ENCODE measurements at regions not wholly inside any gene's neighbourhood (a gene's known extent, or its start where the extent isn't known, plus 50 kb on each side); places are given as distances from the start of the nearest gene placed in this dataset.
A peak's percentile ranks its signal among the peaks of the same experiment; 100 is the strongest.

DNA sequence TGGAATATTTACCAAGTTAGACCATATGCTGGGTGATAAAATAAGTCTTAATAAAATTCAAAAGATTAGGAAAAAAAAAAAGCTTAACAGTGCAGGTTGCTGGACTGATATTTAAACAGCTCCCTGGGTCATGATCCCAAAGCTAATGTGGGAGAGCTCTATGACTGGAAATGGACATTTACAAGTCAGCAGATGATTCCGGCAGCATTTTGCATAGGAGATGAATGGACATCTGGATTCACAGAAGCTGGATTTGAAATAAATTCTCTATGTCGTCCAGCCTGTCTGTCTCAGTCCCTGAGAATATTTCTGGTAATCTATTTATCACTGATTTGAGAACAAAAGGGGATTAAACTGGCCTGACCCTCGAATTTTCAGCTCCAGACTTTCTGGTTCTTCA, 52.3 kb upstream of the KLHL25 start:
- no peak overlapping the region for H3K27ac Mint-ChIP-seq
- no peak for DNase-seq
- ChIA-PET CTCF (interaction anchor here (1.6 kb wide), 1 partner anchor 12 kb away, joined by 5 read pairs; no protein-coding TSS in a partner anchor), POLR2A (interaction anchor here (0.6 kb wide), 2 partner anchors 871 to 1076 kb away, joined by 3 read pairs; no protein-coding TSS in a partner anchor)
- ATAC-seq (ENCODE audit: low read depth): no peak
- peaks cover 20% of the 10 kb centered on the region for H3K27me3 Mint-ChIP-seq
- H3K9me3 Mint-ChIP-seq: peaks cover 4% of the 10 kb centered on the region
- intact Hi-C loops (cut with micrococcal nuclease): no loop called here
- no peaks in the 10 kb centered on the region for H3K4me1 Mint-ChIP-seq
- H3K36me3 Mint-ChIP-seq (ENCODE audit: low read depth): no peaks in the 10 kb centered on the region
- TF ChIP-seq, protein P1, sequence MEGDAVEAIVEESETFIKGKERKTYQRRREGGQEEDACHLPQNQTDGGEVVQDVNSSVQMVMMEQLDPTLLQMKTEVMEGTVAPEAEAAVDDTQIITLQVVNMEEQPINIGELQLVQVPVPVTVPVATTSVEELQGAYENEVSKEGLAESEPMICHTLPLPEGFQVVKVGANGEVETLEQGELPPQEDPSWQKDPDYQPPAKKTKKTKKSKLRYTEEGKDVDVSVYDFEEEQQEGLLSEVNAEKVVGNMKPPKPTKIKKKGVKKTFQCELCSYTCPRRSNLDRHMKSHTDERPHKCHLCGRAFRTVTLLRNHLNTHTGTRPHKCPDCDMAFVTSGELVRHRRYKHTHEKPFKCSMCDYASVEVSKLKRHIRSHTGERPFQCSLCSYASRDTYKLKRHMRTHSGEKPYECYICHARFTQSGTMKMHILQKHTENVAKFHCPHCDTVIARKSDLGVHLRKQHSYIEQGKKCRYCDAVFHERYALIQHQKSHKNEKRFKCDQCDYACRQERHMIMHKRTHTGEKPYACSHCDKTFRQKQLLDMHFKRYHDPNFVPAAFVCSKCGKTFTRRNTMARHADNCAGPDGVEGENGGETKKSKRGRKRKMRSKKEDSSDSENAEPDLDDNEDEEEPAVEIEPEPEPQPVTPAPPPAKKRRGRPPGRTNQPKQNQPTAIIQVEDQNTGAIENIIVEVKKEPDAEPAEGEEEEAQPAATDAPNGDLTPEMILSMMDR (IDR thresholded peaks at IDR 0.05): no peak
- H3K4me3 Mint-ChIP-seq: no peak overlapping the region

DNA sequence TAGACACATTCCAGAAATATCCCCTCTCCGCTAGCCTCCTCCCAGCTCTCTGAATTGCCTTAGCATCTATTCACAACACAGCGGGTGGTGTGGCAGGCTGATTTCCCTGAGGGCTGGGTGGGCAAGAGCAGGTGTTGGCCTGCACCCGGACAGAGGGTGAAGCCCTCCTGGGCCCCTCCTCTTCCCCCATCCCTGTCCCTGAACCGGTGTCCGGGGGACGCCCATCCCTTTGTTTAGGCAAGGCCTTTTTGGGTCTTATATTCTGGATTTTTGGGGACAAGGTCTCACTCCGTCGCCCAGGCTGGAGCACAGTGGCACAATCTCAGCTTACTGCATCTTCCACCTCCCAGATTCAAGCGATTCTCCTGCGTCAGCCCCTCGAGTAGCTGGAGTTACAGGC, 55.2 kb upstream of the KLHL25 start:
- H3K4me3 Mint-ChIP-seq: no peak overlapping the region
- ChIA-PET CTCF (no interaction called here), POLR2A (no interaction called here)
- H3K27me3 Mint-ChIP-seq: peaks cover 19% of the 10 kb centered on the region
- H3K27ac Mint-ChIP-seq: no peak overlapping the region
- peaks cover 2% of the 10 kb centered on the region for H3K4me1 Mint-ChIP-seq
- DNase-seq (no peak), ATAC-seq (ENCODE audit: low read depth) (no peak)
- intact Hi-C loops (cut with micrococcal nuclease): no loop called here
- peaks cover 4% of the 10 kb centered on the region for H3K9me3 Mint-ChIP-seq
- H3K36me3 Mint-ChIP-seq (ENCODE audit: low read depth): no peaks in the 10 kb centered on the region
- TF ChIP-seq, protein P1 (IDR thresholded peaks at IDR 0.05): no peak

DNA sequence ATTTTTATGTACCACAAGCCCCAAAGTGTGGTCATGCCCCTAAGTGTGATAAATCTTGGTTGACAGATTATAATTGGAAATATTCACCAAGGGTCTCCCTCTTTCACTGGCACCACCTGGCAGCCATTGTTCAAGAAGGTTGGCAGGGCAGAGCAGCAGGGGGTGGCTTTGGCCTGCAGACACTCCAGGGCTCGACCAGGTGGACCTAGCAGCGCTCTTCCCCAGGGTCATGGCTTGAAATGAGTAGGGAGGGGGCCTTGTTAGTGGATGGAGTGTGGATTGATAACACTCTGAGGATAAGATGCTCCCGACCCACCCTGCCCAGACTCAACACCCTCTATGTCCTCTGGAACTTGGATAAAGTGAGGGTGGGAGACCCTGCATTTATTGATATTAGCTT, 58.2 kb upstream of the KLHL25 start:
- TF ChIP-seq, protein P1 (IDR thresholded peaks at IDR 0.05): no peak
- ChIA-PET CTCF (no interaction called here), POLR2A (no interaction called here)
- DNase-seq (no peak), ATAC-seq (ENCODE audit: low read depth) (no peak)
- H3K9me3 Mint-ChIP-seq: no peaks in the 10 kb centered on the region
- H3K27ac Mint-ChIP-seq: no peak overlapping the region
- no peaks in the 10 kb centered on the region for H3K36me3 Mint-ChIP-seq (ENCODE audit: low read depth)
- intact Hi-C loops (cut with micrococcal nuclease): no loop called here
- peaks cover 18% of the 10 kb centered on the region for H3K27me3 Mint-ChIP-seq
- peaks cover 2% of the 10 kb centered on the region for H3K4me1 Mint-ChIP-seq
- no peak overlapping the region for H3K4me3 Mint-ChIP-seq

DNA sequence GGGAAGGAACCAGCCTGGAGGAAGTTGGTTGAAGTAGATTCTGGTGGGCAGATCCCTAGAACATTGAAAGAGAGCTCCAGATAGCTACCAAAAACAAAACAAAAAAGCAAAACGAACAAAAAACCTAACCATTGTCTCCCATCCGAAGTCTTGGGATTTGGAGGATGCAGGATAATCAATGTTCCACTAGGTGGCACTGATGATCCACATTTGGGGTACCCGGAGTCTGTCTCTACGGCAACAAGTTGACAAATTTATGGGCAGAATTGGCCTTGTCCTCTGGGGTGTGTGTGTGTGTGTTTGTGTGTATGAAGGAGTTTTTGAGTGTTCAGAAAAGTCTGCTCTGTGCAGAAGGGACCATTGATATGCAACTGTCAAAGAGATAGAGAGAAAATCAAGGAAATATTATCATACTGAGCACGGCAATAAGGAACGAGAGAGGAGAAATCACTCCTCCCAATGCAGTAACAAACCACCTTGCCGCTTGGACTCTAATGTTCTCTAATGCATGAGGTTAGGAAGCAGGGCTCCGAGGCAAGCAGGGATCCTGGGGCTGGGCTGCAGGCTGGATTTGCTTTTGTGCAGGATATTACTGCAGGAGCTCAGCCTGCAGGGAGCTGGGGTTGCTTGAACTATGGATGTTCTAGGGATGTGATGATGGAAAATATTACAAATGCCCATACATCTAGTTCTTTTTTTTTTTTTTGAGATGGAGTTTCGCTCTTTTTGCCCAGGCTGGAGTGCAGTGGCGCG, 59.8 kb upstream of the KLHL25 start:
- Mint-ChIP-seq H3K27ac (no peak overlapping the region), H3K4me1 (peaks cover 6% of the 10 kb centered on the region), H3K9me3 (no peaks in the 10 kb centered on the region), H3K27me3 (peaks cover 25% of the 10 kb centered on the region), H3K4me3 (no peak overlapping the region), H3K36me3 (ENCODE audit: low read depth) (no peaks in the 10 kb centered on the region)
- TF ChIP-seq, protein P1 (IDR thresholded peaks at IDR 0.05): peak; percentile 58
- peak; percentile 69 for ATAC-seq (ENCODE audit: low read depth)
- intact Hi-C loops (cut with micrococcal nuclease): no loop called here
- no peak for DNase-seq
- ChIA-PET CTCF (interaction anchor here (0.7 kb wide), 1 partner anchor 16 kb away, joined by 3 read pairs; no protein-coding TSS in a partner anchor), POLR2A (no interaction called here)

DNA sequence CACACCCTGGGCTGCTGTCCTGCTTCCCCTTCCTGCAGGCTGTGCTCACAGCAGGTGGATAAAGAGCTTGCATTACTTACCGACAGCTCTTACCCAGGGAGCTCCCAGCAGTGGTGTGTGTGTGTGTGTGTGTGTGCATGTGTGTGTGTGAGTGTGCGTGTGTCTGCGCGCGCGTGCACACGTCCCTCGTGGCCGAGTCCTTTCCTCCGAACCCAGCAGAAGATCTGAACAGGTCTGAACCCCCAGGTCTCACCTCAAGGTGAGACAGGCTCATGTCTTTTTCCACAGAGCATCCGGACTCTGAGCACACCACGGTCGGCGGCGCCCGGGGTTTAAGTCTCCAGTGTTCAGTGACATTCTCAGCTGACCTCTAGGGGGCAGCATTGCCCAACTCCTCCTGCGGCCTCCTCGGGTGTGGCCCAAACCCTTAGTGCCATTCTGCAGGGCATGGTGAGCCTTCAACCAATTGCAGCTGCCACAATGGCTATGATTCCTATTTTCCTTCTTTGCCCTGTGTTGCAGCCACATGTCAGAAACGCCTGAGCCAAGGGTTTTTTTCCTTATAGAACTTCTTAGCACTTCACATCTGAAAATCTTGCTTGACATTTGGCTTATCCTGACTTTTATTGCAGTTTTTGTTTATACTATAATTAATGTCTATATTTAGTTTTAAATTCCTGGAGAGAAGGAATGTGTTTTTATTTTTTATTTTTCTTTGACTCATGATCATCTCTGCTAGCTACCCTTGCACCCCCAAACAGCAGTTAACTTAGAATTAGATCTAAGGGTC, 64.1 kb upstream of the KLHL25 start:
- CTCF ChIA-PET: interaction anchor here (1.3 kb wide), 1 partner anchor 11 kb away, joined by 5 read pairs; no protein-coding TSS in a partner anchor
- Mint-ChIP-seq H3K27me3 (peaks cover 22% of the 10 kb centered on the region), H3K36me3 (ENCODE audit: low read depth) (no peaks in the 10 kb centered on the region), H3K4me3 (no peak overlapping the region), H3K9me3 (no peaks in the 10 kb centered on the region), H3K4me1 (peaks cover 6% of the 10 kb centered on the region), H3K27ac (no peak overlapping the region)
- TF ChIP-seq, protein P1 (IDR thresholded peaks at IDR 0.05): no peak
- peak; percentile 50 for DNase-seq
- ATAC-seq (ENCODE audit: low read depth): peak; percentile 84
- intact Hi-C loops (cut with micrococcal nuclease): no loop called here
- POLR2A ChIA-PET: no interaction called here

Measured in activated B cell treated with CpG ODN at 0.5 μM for 24 hours (primary cell).